K562 (cell line): ENCODE measurements at regions not wholly inside any gene's neighbourhood (a gene's known extent, or its start where the extent isn't known, plus 50 kb on each side); places are given as distances from the start of the nearest gene placed in this dataset.

Experiments
- E2F6 ChIP-seq, 2 experiments: IDR thresholded peaks; 2 replicates each; pipeline ENCODE4 v1.6.1; 2011; ENCODE audit warnings: borderline replicate concordance in 1 of 2, control low read depth in 1 of 2, low read depth in 1 of 2, low read length in 1 of 2, mild to moderate bottlenecking in 1 of 2, mixed read lengths in 1 of 2, moderate library complexity in 1 of 2; ENCODE audit not compliant: insufficient read depth in 1 of 2, insufficient read length in 1 of 2, poor library complexity in 1 of 2, severe bottlenecking in 1 of 2; ENCODE audit errors: extremely low read depth in 1 of 2
- MEF2A ChIP-seq: IDR thresholded peaks from 2 replicates; pipeline ENCODE4 v1.6.1; 2011; ENCODE audit warnings: low read depth, mild to moderate bottlenecking, low read length, moderate library complexity; ENCODE audit not compliant: control insufficient read depth
- MLLT1 ChIP-seq, 2 experiments: fragments of 450-650 bp; IDR thresholded peaks; 2 replicates each; pipeline ENCODE4 v1.6.1; 2016
- POU5F1 ChIP-seq: fragments of 150-350 bp; IDR thresholded peaks from 2 replicates; pipeline ENCODE4 v1.6.1; 2014; ENCODE audit warnings: borderline replicate concordance, low read length, low read depth, mild to moderate bottlenecking; ENCODE audit not compliant: partially characterized antibody
- RBM17 ChIP-seq: fragments of 200-400 bp; formaldehyde crosslinking; IDR thresholded peaks from 2 replicates; pipeline ENCODE4 v1.6.1; 2017; ENCODE audit warnings: low read depth, mild to moderate bottlenecking, low read length, borderline replicate concordance
- SMAD1 ChIP-seq: fragments of 150-350 bp; IDR thresholded peaks from 2 replicates; pipeline ENCODE4 v1.6.1; 2014; ENCODE audit warnings: low read length, low read depth; ENCODE audit not compliant: partially characterized antibody
- SRSF9 ChIP-seq: fragments of 200-400 bp; formaldehyde crosslinking; IDR thresholded peaks from 2 replicates; pipeline ENCODE4 v1.6.1; 2017; ENCODE audit warnings: low read depth, low read length, borderline replicate concordance
- ZBTB33 ChIP-seq: sonication (generic); formaldehyde crosslinking; IDR thresholded peaks from 2 replicates; pipeline ENCODE4 v1.8.1; 2023; ENCODE audit warnings: mild to moderate bottlenecking, missing genetic modification reagents
- ZBTB40 ChIP-seq, 2 experiments: fragments of 450-650 bp in 1 of 2; sonication (generic) in 1 of 2; formaldehyde crosslinking in 1 of 2; IDR thresholded peaks; 2 replicates each; pipeline versions ENCODE4 v1.7.1 to v1.9.0; 2016 to 2022; ENCODE audit warnings: inconsistent platforms in 1 of 2, mild to moderate bottlenecking in 1 of 2, missing genetic modification reagents in 1 of 2
- ZNF232 ChIP-seq: sonication (generic); formaldehyde crosslinking; IDR thresholded peaks from 2 replicates; pipeline ENCODE4 v1.8.0; 2022; ENCODE audit warnings: mild to moderate bottlenecking, missing genetic modification reagents

GRCh38 chr5:74143151-74143550, 497.4 kb downstream of the ENC1 start:
- TF ChIP-seq MEF2A (no peak), ZNF232 (CRISPR knock-in tag) (no peak), SMAD1 (no peak), ZBTB33 (CRISPR knock-in tag) (no peak), MLLT1 (IDR thresholded peaks at IDR 0.05) (no peak), SRSF9 (no peak), E2F6 (IDR thresholded peaks at IDR 0.05; ENCODE audit: borderline replicate concordance in 1 of 2, extremely low read depth in 1 of 2, insufficient read depth in 1 of 2, insufficient read length in 1 of 2, low read depth in 1 of 2, low read length in 1 of 2, poor library complexity in 1 of 2, severe bottlenecking in 1 of 2) (no peak), POU5F1 (no peak), ZBTB40 (IDR thresholded peaks at IDR 0.05) (no peak), ZBTB40 (CRISPR knock-in tag; IDR thresholded peaks at IDR 0.05) (no peak), RBM17 (no peak)
